Ectodermal cell (in vitro differentiated cells): ENCODE measurements at regions not wholly inside any gene's neighbourhood (a gene's known extent, or its start where the extent isn't known, plus 50 kb on each side); places are given as distances from the start of the nearest gene placed in this dataset.

Experiments
- H3K27ac ChIP-seq: 2 replicates; pipeline ENCODE4 v1.7.0; 2013; ENCODE audit warnings: mild to moderate bottlenecking, low read depth, low read length; ENCODE audit not compliant: insufficient read depth, poor library complexity, severe bottlenecking
- H3K27me3 ChIP-seq: 2 replicates; pipeline ENCODE4 v1.7.0; 2013; ENCODE audit warnings: mild to moderate bottlenecking, low read length; ENCODE audit not compliant: insufficient read depth, control insufficient read depth, poor library complexity, severe bottlenecking
- H3K36me3 ChIP-seq: one replicate; pipeline ENCODE4 v1.7.0; 2013; ENCODE audit warnings: low read length; ENCODE audit not compliant: control insufficient read depth, insufficient read depth
- H3K4me1 ChIP-seq: one replicate; pipeline ENCODE4 v1.7.0; 2013; ENCODE audit warnings: low read length; ENCODE audit not compliant: control insufficient read depth, insufficient read depth
- H3K4me3 ChIP-seq: 2 replicates; pipeline ENCODE4 v1.7.0; 2013; ENCODE audit warnings: low read depth, low read length, control low read depth; ENCODE audit not compliant: insufficient read depth
- H3K9me3 ChIP-seq: 2 replicates; pipeline ENCODE4 v1.7.0; 2013; ENCODE audit warnings: mild to moderate bottlenecking, low read length, moderate library complexity; ENCODE audit not compliant: control insufficient read depth
- WGBS, 2 experiments: methylation state at CpG; one replicate each; pipeline ENCODE4 v1.1.7; 2013; ENCODE audit warnings: missing lambda C conversion rate in 2 of 2; 5-methylcytosine and 5-hydroxymethylcytosine counted together

GRCh38 chr5:97714424-97714823, 531.4 kb upstream of the RIOK2 start:
- no peak overlapping the region for H3K27ac ChIP-seq
- no peaks in the 10 kb centered on the region for H3K27me3 ChIP-seq
- H3K36me3 ChIP-seq: no peaks in the 10 kb centered on the region
- no peaks in the 10 kb centered on the region for H3K4me1 ChIP-seq
- no peak overlapping the region for H3K4me3 ChIP-seq
- no peaks in the 10 kb centered on the region for H3K9me3 ChIP-seq

GRCh38 chr5:97726106-97726505, 543.1 kb upstream of the RIOK2 start:
- no CpG with 5 or more reads among the region's 1 CpG for WGBS, 2 experiments
- Histone ChIP-seq H3K36me3 (no peaks in the 10 kb centered on the region), H3K4me1 (no peaks in the 10 kb centered on the region), H3K9me3 (no peaks in the 10 kb centered on the region), H3K27me3 (no peaks in the 10 kb centered on the region), H3K4me3 (no peak overlapping the region), H3K27ac (no peak overlapping the region)

GRCh38 chr5:97728920-97729319, 545.9 kb upstream of the RIOK2 start:
- Histone ChIP-seq H3K4me3 (no peak overlapping the region), H3K27ac (no peak overlapping the region), H3K4me1 (no peaks in the 10 kb centered on the region), H3K9me3 (no peaks in the 10 kb centered on the region), H3K27me3 (no peaks in the 10 kb centered on the region), H3K36me3 (no peaks in the 10 kb centered on the region)
- 87 to 95% methylated on average over 7 of the region's 7 CpGs for WGBS, 2 experiments

DNA sequence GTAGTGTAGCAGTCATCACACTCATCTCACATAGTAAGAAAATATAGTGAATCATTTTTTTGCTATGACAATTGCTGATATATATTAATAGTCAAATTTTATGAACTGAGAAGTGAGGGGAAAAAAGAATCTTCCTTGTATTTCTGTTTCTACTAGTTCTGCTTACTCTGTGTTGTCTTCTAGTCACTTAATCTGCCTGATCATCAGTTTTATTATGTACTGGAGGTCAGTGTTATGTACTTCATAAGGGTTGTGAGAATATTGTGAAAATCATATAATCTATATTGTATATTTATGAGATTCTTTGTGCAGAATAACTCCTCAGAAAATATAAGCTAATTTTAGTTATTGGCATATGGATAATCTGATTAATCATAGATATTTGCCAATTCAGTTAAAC, 546.9 kb upstream of the RIOK2 start:
- Histone ChIP-seq H3K36me3 (no peaks in the 10 kb centered on the region), H3K27ac (no peak overlapping the region), H3K4me1 (no peaks in the 10 kb centered on the region), H3K27me3 (no peaks in the 10 kb centered on the region), H3K4me3 (no peak overlapping the region), H3K9me3 (no peaks in the 10 kb centered on the region)

DNA sequence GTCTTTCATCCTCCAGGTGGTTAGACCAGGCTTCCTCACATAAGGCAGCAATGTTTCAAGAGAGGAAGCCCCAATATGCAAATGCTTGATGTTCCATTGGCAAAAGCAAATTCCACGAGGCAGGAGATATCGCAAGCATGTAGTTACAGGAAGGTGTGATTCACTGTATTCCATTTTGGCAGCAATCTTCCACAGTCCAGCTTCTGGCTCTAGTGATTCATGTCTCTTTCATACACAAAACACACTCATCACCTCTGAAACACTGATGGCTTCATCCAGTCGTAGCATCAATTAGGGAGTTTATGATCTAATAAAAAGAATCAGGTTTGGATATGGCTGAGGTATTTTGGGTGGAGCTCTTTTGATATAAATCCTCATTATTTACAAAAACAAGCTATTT, 552.2 kb upstream of the RIOK2 start:
- WGBS, 2 experiments: 93% methylated on average over 2 of the region's 3 CpGs
- Histone ChIP-seq H3K4me1 (no peaks in the 10 kb centered on the region), H3K9me3 (no peaks in the 10 kb centered on the region), H3K36me3 (no peaks in the 10 kb centered on the region), H3K27me3 (no peaks in the 10 kb centered on the region), H3K4me3 (no peak overlapping the region), H3K27ac (no peak overlapping the region)

- Histone ChIP-seq H3K4me1 (no peaks in the 10 kb centered on the region), H3K27me3 (no peaks in the 10 kb centered on the region), H3K27ac (no peak overlapping the region), H3K9me3 (no peaks in the 10 kb centered on the region), H3K36me3 (no peaks in the 10 kb centered on the region), H3K4me3 (no peak overlapping the region)
- WGBS, 2 experiments: 91 to 93% methylated on average over 6 of the region's 6 CpGs
These were observed 554.6 kb upstream of the RIOK2 start for GRCh38 chr5:97737608-97738007.

- Histone ChIP-seq H3K4me3 (no peak overlapping the region), H3K36me3 (no peaks in the 10 kb centered on the region), H3K27ac (no peak overlapping the region), H3K27me3 (no peaks in the 10 kb centered on the region), H3K4me1 (no peaks in the 10 kb centered on the region), H3K9me3 (no peaks in the 10 kb centered on the region)
- WGBS, 2 experiments: 94 to 95% methylated on average over 4 of the region's 4 CpGs
These were observed 562.8 kb upstream of the RIOK2 start for GRCh38 chr5:97745817-97746216.

DNA sequence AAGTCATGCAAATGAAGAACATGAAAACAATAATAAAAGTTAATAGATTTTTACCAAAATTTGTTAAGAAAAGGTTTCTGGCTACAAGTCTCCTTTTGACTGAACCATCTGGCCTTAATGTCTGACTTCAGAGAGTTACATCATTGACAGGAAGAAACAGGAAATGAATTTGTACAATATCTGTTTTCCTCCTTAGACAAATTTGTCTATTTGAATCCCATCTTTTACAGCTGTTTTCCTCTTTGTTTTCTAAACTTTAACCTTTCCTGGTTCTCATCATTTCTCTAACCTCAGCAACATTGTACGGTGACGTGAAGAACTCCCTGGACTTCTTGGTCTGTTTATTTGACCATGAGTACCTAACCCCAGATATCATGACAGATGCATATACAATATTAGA, 567.5 kb upstream of the RIOK2 start:
- H3K4me1 ChIP-seq: no peaks in the 10 kb centered on the region
- H3K4me3 ChIP-seq: no peak overlapping the region
- H3K36me3 ChIP-seq: no peaks in the 10 kb centered on the region
- WGBS, 2 experiments: 93 to 100% methylated on average over 2 of the region's 2 CpGs
- no peaks in the 10 kb centered on the region for H3K27me3 ChIP-seq
- no peaks in the 10 kb centered on the region for H3K9me3 ChIP-seq
- H3K27ac ChIP-seq: no peak overlapping the region

GRCh38 chr5:97751540-97751939, 568.5 kb upstream of the RIOK2 start:
- no peaks in the 10 kb centered on the region for H3K27me3 ChIP-seq
- WGBS, 2 experiments: 92 to 97% methylated on average over 1 of the region's 1 CpG
- H3K36me3 ChIP-seq: no peaks in the 10 kb centered on the region
- H3K9me3 ChIP-seq: no peaks in the 10 kb centered on the region
- H3K27ac ChIP-seq: no peak overlapping the region
- H3K4me1 ChIP-seq: no peaks in the 10 kb centered on the region
- no peak overlapping the region for H3K4me3 ChIP-seq

DNA sequence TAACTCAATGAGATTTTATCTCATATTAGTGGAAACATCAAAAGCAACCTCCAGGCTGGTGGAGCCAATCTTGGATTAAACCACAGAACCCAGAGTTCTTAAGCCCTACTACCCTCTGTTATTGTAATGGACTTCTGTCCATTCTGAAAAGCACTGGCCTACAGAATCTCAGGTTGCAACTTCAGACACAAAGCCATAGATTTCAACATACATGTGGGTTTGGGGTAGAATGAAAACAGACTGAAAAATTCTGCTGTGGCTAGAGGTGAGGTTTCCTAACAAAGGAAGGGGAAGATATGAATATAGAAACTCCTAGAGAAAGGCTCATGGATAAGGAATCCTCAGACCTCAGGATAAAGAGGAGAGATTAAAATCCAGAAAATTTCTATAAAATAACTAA, 569.8 kb upstream of the RIOK2 start:
- no peaks in the 10 kb centered on the region for H3K9me3 ChIP-seq
- no peak overlapping the region for H3K4me3 ChIP-seq
- H3K36me3 ChIP-seq: no peaks in the 10 kb centered on the region
- no peak overlapping the region for H3K27ac ChIP-seq
- H3K4me1 ChIP-seq: no peaks in the 10 kb centered on the region
- H3K27me3 ChIP-seq: no peaks in the 10 kb centered on the region

DNA sequence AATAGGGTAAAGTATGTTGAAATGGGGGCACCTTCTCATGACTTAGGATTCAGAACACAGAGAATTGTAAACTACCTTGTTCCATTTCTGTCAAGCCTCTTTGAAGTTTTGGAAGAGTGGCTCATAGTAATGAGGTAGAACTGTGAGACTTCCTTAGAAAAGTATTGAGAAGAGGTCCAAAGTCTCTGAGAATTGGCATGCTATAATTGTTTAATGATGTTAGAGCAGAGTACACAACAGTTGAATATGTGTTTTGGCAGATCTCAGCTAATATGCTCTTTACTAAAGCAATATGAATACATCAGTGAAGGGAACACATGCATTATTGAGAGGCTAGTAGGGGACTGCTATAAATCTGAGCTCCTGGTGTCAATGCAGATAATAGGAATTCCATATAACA, 579.4 kb upstream of the RIOK2 start:
- no peaks in the 10 kb centered on the region for H3K36me3 ChIP-seq
- no peaks in the 10 kb centered on the region for H3K27me3 ChIP-seq
- H3K9me3 ChIP-seq: no peaks in the 10 kb centered on the region
- no peak overlapping the region for H3K27ac ChIP-seq
- H3K4me3 ChIP-seq: no peak overlapping the region
- H3K4me1 ChIP-seq: no peaks in the 10 kb centered on the region
